Ovary (tissue), 3 donors: ENCODE measurements at regions not wholly inside any gene's neighbourhood (a gene's known extent, or its start where the extent isn't known, plus 50 kb on each side); places are given as distances from the start of the nearest gene placed in this dataset.

Experiments
- POLR2A ChIP-seq: fragments of 450-650 bp; IDR thresholded peaks from one replicate; pipeline ENCODE4 v1.6.1; 2017; ENCODE audit warnings: antibody characterized with exemption, mild to moderate bottlenecking, moderate library complexity
- TF ChIP-seq, protein P1 (sequence below), 3 donors: fragments of 450-650 bp in 2 of 3; fragments of 200-600 bp in 1 of 3; IDR thresholded peaks; one replicate each; pipeline versions ENCODE4 v1.5.1 to v1.8.0; 2016 to 2022; ENCODE audit warnings: antibody characterized with exemption in 3 of 3, mild to moderate bottlenecking in 1 of 3
- donor health status: DM: no; HTN: no; CAD: no.

DNA sequence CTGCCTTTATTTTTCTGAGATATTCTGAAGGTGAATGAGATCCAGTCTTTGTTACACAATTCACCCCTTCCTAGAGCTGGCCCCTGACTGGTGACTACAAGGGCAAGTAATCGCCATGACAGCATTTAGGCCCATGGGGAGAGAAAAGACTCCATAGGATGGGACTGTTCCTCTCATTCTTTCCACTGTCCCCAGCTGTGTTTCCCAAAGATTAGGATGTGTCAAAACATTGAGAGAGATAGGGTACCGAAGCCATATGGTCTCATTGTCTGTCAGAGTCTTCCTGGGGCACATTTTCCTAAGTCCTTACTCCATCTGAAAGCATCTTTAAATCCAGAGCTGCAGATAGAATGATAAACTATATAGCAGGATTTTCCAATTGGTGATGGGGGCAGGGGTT lies 423.5 kb downstream of the OMA1 start:
- TF ChIP-seq POLR2A = no peak
- TF ChIP-seq, protein P1, sequence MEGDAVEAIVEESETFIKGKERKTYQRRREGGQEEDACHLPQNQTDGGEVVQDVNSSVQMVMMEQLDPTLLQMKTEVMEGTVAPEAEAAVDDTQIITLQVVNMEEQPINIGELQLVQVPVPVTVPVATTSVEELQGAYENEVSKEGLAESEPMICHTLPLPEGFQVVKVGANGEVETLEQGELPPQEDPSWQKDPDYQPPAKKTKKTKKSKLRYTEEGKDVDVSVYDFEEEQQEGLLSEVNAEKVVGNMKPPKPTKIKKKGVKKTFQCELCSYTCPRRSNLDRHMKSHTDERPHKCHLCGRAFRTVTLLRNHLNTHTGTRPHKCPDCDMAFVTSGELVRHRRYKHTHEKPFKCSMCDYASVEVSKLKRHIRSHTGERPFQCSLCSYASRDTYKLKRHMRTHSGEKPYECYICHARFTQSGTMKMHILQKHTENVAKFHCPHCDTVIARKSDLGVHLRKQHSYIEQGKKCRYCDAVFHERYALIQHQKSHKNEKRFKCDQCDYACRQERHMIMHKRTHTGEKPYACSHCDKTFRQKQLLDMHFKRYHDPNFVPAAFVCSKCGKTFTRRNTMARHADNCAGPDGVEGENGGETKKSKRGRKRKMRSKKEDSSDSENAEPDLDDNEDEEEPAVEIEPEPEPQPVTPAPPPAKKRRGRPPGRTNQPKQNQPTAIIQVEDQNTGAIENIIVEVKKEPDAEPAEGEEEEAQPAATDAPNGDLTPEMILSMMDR (IDR thresholded peaks at IDR 0.05) = no peak
